GM12878 (cell line): ENCODE measurements at regions not wholly inside any gene's neighbourhood (a gene's known extent, or its start where the extent isn't known, plus 50 kb on each side); places are given as distances from the start of the nearest gene placed in this dataset.

Experiments used
- ATAC-seq: fragments of 200-7000 bp; cut with Tn5 transposase; 3 replicates; pipeline ENCODE4 v1.9.1; 2020; ENCODE audit warnings: mild to moderate bottlenecking, moderate library complexity
- BruUV-seq: library from RNA; stranded (reverse); fragments of 400-500 nt; replicated peaks from 2 replicates; lab custom pipeline; 2021; lab: Mats Ljungman, UMichigan
- CTCF ChIA-PET: fragments of 300-600 bp; sonication (Branson Sonifier 250); formaldehyde crosslinking; extraction: SDS; loops from one replicate; lab custom pipeline; 2021; ENCODE audit warnings: inconsistent platforms; lab: Yijun Ruan, JAX
- POLR2A ChIA-PET: fragments of 350-600 bp; formaldehyde crosslinking; extraction: SDS; loops from one replicate; lab custom pipeline; 2021; ENCODE audit warnings: inconsistent platforms; lab: Charles Lee
- RAD21 ChIA-PET: fragments of 300-600 bp; sonication (Branson Sonifier 250); formaldehyde crosslinking; loops from one replicate; lab custom pipeline; 2023; ENCODE audit warnings: antibody characterized with exemption; ENCODE audit not compliant: unreplicated experiment; lab: Charles Lee
- SMC1A ChIA-PET: fragments of 300-600 bp; sonication (Branson Sonifier 250); formaldehyde crosslinking; loops from one replicate; lab custom pipeline; 2023; ENCODE audit not compliant: unreplicated experiment, uncharacterized antibody; lab: Charles Lee
- DNase-seq: peaks from one replicate; pipeline ENCODE4 v3.0.0-alpha.2; 2011; ENCODE audit warnings: low read depth, low spot score
- FAIRE-seq: peaks from 3 replicates; lab custom pipeline; 2011; peaks lifted over from hg19 to GRCh38; lab: Jason Lieb, UNC
- H2AFZ ChIP-seq: 2 replicates; pipeline ENCODE4 v1.6.0; 2011; ENCODE audit warnings: low read depth, low read length, control low read depth; ENCODE audit not compliant: control insufficient read depth
- H3K27ac ChIP-seq: 2 replicates; pipeline ENCODE4 v1.5.1; 2011; ENCODE audit warnings: control low read depth; ENCODE audit not compliant: control insufficient read depth, insufficient read depth
- H3K27me3 ChIP-seq, 2 experiments: replicated peaks in 1 of 2; 2 replicates each; pipeline versions ENCODE4 v1.6.0 to v1.6.1; 2011; ENCODE audit warnings: low read length in 1 of 2; ENCODE audit not compliant: control insufficient read depth in 2 of 2, insufficient read depth in 2 of 2
- H3K36me3 ChIP-seq, 2 experiments: 2 replicates each; pipeline ENCODE4 v1.5.1; 2011; ENCODE audit warnings: low read length in 1 of 2; ENCODE audit not compliant: control insufficient read depth in 2 of 2, insufficient read depth in 2 of 2
- H3K4me1 ChIP-seq: 2 replicates; pipeline ENCODE4 v1.6.1; 2011; ENCODE audit warnings: mild to moderate bottlenecking, low read length, moderate library complexity, mixed read lengths; ENCODE audit not compliant: control insufficient read depth, insufficient read depth
- H3K4me2 ChIP-seq: 2 replicates; pipeline ENCODE4 v1.6.0; 2011; ENCODE audit warnings: control low read depth; ENCODE audit not compliant: control insufficient read depth, insufficient read depth
- H3K4me3 ChIP-seq: fragments of 200-600 bp; sonication (generic); 2 replicates; pipeline ENCODE4 v1.5.1; 2016
- H3K79me2 ChIP-seq: 2 replicates; pipeline ENCODE4 v1.6.0; 2011; ENCODE audit warnings: low read length; ENCODE audit not compliant: control insufficient read depth, insufficient read depth
- H3K9ac ChIP-seq: 2 replicates; pipeline ENCODE4 v1.8.0; 2011; ENCODE audit warnings: low read length, control low read depth, mixed read lengths; ENCODE audit not compliant: control insufficient read depth, insufficient read depth
- H3K9me3 ChIP-seq: replicated peaks from 3 replicates; pipeline ENCODE4 v1.5.1; 2011; ENCODE audit warnings: mild to moderate bottlenecking, low read length; ENCODE audit not compliant: control insufficient read depth, insufficient read depth
- H4K20me1 ChIP-seq: 2 replicates; pipeline ENCODE4 v1.6.0; 2011; ENCODE audit not compliant: control insufficient read depth, insufficient read depth
- ATF2 ChIP-seq: IDR thresholded peaks from 2 replicates; pipeline ENCODE4 v1.6.1; 2012; ENCODE audit warnings: low read length, inconsistent platforms
- BRCA1 ChIP-seq: IDR thresholded peaks from 2 replicates; pipeline ENCODE4 v1.6.1; 2011; ENCODE audit warnings: low read depth, low read length, improper control_type of control experiment
- CREM ChIP-seq: IDR thresholded peaks from 2 replicates; pipeline ENCODE4 v1.6.1; 2014; ENCODE audit warnings: antibody characterized with exemption, low read depth
- EGR1 ChIP-seq, 2 experiments: IDR thresholded peaks; 1 replicate in 1 of 2; 2 replicates in 1 of 2; pipeline ENCODE4 v1.6.1; 2011 to 2012; ENCODE audit warnings: low read depth in 2 of 2, low read length in 2 of 2, borderline replicate concordance in 1 of 2, mild to moderate bottlenecking in 1 of 2, moderate library complexity in 1 of 2
- FOXK2 ChIP-seq: fragments of 450-650 bp; IDR thresholded peaks from 2 replicates; pipeline ENCODE4 v1.6.1; 2017; ENCODE audit warnings: mild to moderate bottlenecking, moderate library complexity
- HDAC2 ChIP-seq: fragments of 200-600 bp; sonication (generic); IDR thresholded peaks from 2 replicates; pipeline ENCODE4 v1.6.1; 2017
- HSF1 ChIP-seq: fragments of 150-350 bp; IDR thresholded peaks from 2 replicates; pipeline ENCODE4 v1.6.1; 2014; ENCODE audit warnings: mild to moderate bottlenecking, low read depth, low read length
- IKZF1 ChIP-seq: fragments of 450-650 bp; conservative IDR thresholded peaks from 2 replicates; pipeline ENCODE4 v1.6.1; 2017; ENCODE audit warnings: antibody characterized with exemption, mild to moderate bottlenecking
- POLR2A ChIP-seq: IDR thresholded peaks from 2 replicates; pipeline ENCODE4 v1.6.1; 2011; ENCODE audit warnings: low read depth, mild to moderate bottlenecking, low read length
- SIN3A ChIP-seq: IDR thresholded peaks from 2 replicates; pipeline ENCODE4 v1.6.1; 2012; ENCODE audit warnings: low read depth, low read length, improper control_type of control experiment
- SIX5 ChIP-seq: IDR thresholded peaks from 2 replicates; pipeline ENCODE4 v1.6.1; 2011; ENCODE audit warnings: mild to moderate bottlenecking, low read depth, low read length, moderate library complexity; ENCODE audit not compliant: severe bottlenecking
- SMAD1 ChIP-seq: fragments of 450-650 bp; IDR thresholded peaks from 2 replicates; pipeline ENCODE4 v1.6.1; 2018; ENCODE audit warnings: mild to moderate bottlenecking, low read depth; ENCODE audit not compliant: partially characterized antibody
- WGBS: methylation state at CpG from one replicate; pipeline ENCODE4 v1.1.6; 2016; ENCODE audit warnings: low lambda C conversion rate; ENCODE audit not compliant: insufficient replicate concordance, insufficient coverage; ENCODE audit errors: missing lambda C conversion rate; 5-methylcytosine and 5-hydroxymethylcytosine counted together
- in situ Hi-C: fragments of 300-500 bp; cut with MboI; formaldehyde crosslinking; loops from 9 replicates; pipeline ENCODE4 v1.14.3; 2018; ENCODE audit warnings: mixed read lengths
- intact Hi-C: fragments of 100-400 bp; cut with micrococcal nuclease; formaldehyde crosslinking; loops from one replicate; pipeline ENCODE4 v1.14.2; 2022; ENCODE audit not compliant: unreplicated experiment
- TF ChIP-seq, protein P1 (sequence below): IDR thresholded peaks from 2 replicates; pipeline ENCODE4 v1.6.1; 2011; ENCODE audit warnings: borderline replicate concordance, low read depth, mild to moderate bottlenecking, moderate library complexity, low read length; ENCODE audit not compliant: insufficient read depth, poor library complexity, severe bottlenecking
- TF ChIP-seq, protein P2 (sequence below): fragments of 450-650 bp; IDR thresholded peaks from 2 replicates; pipeline ENCODE4 v1.6.1; 2014; ENCODE audit warnings: mild to moderate bottlenecking

DNA sequence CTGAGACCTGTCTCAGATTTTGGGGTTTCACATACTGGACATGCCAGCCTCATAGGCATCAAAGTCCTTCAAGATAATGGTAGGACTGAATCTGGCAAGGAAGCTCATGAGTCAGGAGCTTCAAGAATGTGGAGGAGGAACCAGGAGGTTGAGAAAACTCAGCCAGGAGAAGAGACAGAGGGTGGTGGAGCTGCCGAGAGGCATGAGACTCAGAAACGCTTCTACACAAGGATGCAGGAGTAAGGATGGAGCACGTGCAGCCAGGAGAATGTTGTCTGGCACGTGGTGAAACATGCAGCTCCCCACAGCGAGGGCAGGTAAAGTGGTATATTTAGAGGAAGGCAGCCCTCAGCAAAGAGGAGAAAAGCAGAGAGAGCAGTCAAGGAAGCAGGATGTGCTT, 148.7 kb upstream of the ISX start:
- BruUV-seq, result no TSS peak
- Histone ChIP-seq H3K27ac (no peak overlapping the region), H3K4me1 (no peaks in the 10 kb centered on the region), H4K20me1 (no peaks in the 10 kb centered on the region), H3K27me3 (no peaks in the 10 kb centered on the region; a peak in 1 of 4 replicates), H3K79me2 (no peaks in the 10 kb centered on the region), H2AFZ (no peak overlapping the region)
- ChIA-PET CTCF (no interaction called here), SMC1A (no interaction called here), POLR2A (no interaction called here)
- FAIRE-seq, result no peak
- intact Hi-C loops, result no loop called here
- ATAC-seq, result no peak
- 7% methylated on average over 5 of the region's 5 CpGs for WGBS
- TF ChIP-seq, protein P1, sequence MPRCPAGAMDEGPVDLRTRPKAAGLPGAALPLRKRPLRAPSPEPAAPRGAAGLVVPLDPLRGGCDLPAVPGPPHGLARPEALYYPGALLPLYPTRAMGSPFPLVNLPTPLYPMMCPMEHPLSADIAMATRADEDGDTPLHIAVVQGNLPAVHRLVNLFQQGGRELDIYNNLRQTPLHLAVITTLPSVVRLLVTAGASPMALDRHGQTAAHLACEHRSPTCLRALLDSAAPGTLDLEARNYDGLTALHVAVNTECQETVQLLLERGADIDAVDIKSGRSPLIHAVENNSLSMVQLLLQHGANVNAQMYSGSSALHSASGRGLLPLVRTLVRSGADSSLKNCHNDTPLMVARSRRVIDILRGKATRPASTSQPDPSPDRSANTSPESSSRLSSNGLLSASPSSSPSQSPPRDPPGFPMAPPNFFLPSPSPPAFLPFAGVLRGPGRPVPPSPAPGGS, result no peak
- TF ChIP-seq IKZF1 (no peak), EGR1 (IDR thresholded peaks at IDR 0.05; ENCODE audit: borderline replicate concordance in 1 of 2, low read depth in 2 of 2, low read length in 2 of 2) (no peak), HSF1 (no peak), CREM (no peak), SIX5 (no peak), BRCA1 (no peak), SIN3A (no peak), FOXK2 (no peak), POLR2A (no peak), SMAD1 (no peak), ATF2 (no peak), HDAC2 (no peak)
- TF ChIP-seq, protein P2, sequence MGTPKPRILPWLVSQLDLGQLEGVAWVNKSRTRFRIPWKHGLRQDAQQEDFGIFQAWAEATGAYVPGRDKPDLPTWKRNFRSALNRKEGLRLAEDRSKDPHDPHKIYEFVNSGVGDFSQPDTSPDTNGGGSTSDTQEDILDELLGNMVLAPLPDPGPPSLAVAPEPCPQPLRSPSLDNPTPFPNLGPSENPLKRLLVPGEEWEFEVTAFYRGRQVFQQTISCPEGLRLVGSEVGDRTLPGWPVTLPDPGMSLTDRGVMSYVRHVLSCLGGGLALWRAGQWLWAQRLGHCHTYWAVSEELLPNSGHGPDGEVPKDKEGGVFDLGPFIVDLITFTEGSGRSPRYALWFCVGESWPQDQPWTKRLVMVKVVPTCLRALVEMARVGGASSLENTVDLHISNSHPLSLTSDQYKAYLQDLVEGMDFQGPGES, result no peak
- TF ChIP-seq, all 136 proteins: peak for 0
- Histone ChIP-seq H3K36me3 (no peaks in the 10 kb centered on the region), H3K4me2 (no peak overlapping the region), H3K9ac (no peak overlapping the region), H3K9me3 (no peaks in the 10 kb centered on the region; the same call in 2 of the 3 replicates), H3K4me3 (no peak overlapping the region)
- in situ Hi-C loops, result no loop called here
- RAD21 ChIA-PET, result no interaction called here
- no peak for DNase-seq
